ENCODE measurements at regions not wholly inside any gene's neighbourhood (a gene's known extent, or its start where the extent isn't known, plus 50 kb on each side); places are given as distances from the start of the nearest gene placed in this dataset.
"Not testable (repeated sequence)": the region's sequence is repeated elsewhere in the genome, so short reads cannot be mapped to it uniquely, and the experiment has no call there.

GRCh38 chr13:89518289-89519077, 1829.0 kb upstream of the MIR17HG start:
- DNase-seq: no peak

GRCh38 chr13:89520468-89520867, 1827.0 kb upstream of the MIR17HG start:
- no peak for DNase-seq

GRCh38 chr13:89521672-89522071, 1825.8 kb upstream of the MIR17HG start:
- not testable (repeated sequence) for DNase-seq

GRCh38 chr13:89541091-89542030, 1806.1 kb upstream of the MIR17HG start:
- no peak for DNase-seq

GRCh38 chr13:89550938-89551337, 1796.5 kb upstream of the MIR17HG start:
- DNase-seq: no peak

GRCh38 chr13:89554801-89555200, 1792.7 kb upstream of the MIR17HG start:
- DNase-seq: no peak

- DNase-seq: no peak
Measured at GRCh38 chr13:89565476-89566100, 1781.9 kb upstream of the MIR17HG start.

- no peak for DNase-seq
Measured at GRCh38 chr13:89567025-89567424, 1780.5 kb upstream of the MIR17HG start.

- no peak for DNase-seq
Measured at GRCh38 chr13:89568276-89568675, 1779.2 kb upstream of the MIR17HG start.

GRCh38 chr13:89568746-89569145, 1778.7 kb upstream of the MIR17HG start:
- no peak for DNase-seq

GRCh38 chr13:89571676-89572075, 1775.8 kb upstream of the MIR17HG start:
- no peak for DNase-seq

- no peak for DNase-seq
Measured at GRCh38 chr13:89574077-89574476, 1773.4 kb upstream of the MIR17HG start.

GRCh38 chr13:89577301-89577700, 1770.2 kb upstream of the MIR17HG start:
- DNase-seq: no peak

GRCh38 chr13:89584058-89584620, 1763.3 kb upstream of the MIR17HG start:
- no peak for DNase-seq

GRCh38 chr13:89602655-89603054, 1744.8 kb upstream of the MIR17HG start:
- no peak for DNase-seq

- no peak for DNase-seq
Measured at GRCh38 chr13:89603187-89603586, 1744.3 kb upstream of the MIR17HG start.

- DNase-seq: no peak
Measured at GRCh38 chr13:89609318-89609717, 1738.2 kb upstream of the MIR17HG start.

- no peak for DNase-seq
Measured at GRCh38 chr13:89610331-89610730, 1737.2 kb upstream of the MIR17HG start.

GRCh38 chr13:89610881-89611280, 1736.6 kb upstream of the MIR17HG start:
- no peak for DNase-seq

- DNase-seq: peak in 1 of 2 donors; percentile 21
Measured at GRCh38 chr13:89627996-89628395, 1719.5 kb upstream of the MIR17HG start.

GRCh38 chr13:89628567-89628966, 1718.9 kb upstream of the MIR17HG start:
- no peak for DNase-seq

- DNase-seq: no peak
Measured at GRCh38 chr13:89650226-89650625, 1697.3 kb upstream of the MIR17HG start.

GRCh38 chr13:89660752-89661151, 1686.7 kb upstream of the MIR17HG start:
- DNase-seq: no peak

Measured in hippocampal formation (tissue), 2 donors.